ENCODE measurements at regions not wholly inside any gene's neighbourhood (a gene's known extent, or its start where the extent isn't known, plus 50 kb on each side); places are given as distances from the start of the nearest gene placed in this dataset.
"Not testable (repeated sequence)": the region's sequence is repeated elsewhere in the genome, so short reads cannot be mapped to it uniquely, and the experiment has no call there.

GRCh38 chr5:110846398-110847001 lies 107.7 kb downstream of the SLC25A46 start:
- DNase-seq (ENCODE audit: low read depth in 1 of 2, low spot score in 2 of 2) = no peak
- no peak overlapping the region for H3K27ac ChIP-seq
- no peaks in the 10 kb centered on the region for H3K27me3 ChIP-seq (replicated peaks)
- H3K36me3 ChIP-seq = no peaks in the 10 kb centered on the region
- no peaks in the 10 kb centered on the region for H3K9me3 ChIP-seq (replicated peaks)
- no peaks in the 10 kb centered on the region for H3K4me1 ChIP-seq (replicated peaks)
- no peak overlapping the region for H3K4me3 ChIP-seq

DNA sequence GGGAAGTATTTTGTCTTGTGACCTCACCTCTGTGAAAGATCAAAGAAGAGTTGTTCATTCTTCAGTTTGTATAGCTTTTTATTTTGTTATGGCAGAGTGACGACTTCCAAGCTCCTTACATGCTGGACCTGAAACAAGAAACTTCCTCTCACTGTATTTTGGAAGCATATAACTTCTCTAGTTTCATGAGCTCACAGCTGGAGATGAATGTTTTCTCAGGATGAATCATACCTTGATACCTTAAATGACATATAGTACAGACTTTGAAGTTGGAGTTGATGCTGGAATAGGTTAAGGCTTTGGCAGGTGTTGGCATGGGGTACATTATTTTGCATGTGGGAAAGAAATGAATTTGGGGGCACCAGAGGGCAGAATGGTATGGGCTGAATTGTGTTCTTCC lies 112.5 kb downstream of the SLC25A46 start:
- Histone ChIP-seq H3K4me1 (replicated peaks) (peaks cover 4% of the 10 kb centered on the region), H3K27ac (no peak overlapping the region), H3K36me3 (no peaks in the 10 kb centered on the region), H3K4me3 (no peak overlapping the region), H3K9me3 (replicated peaks) (no peaks in the 10 kb centered on the region), H3K27me3 (replicated peaks) (no peaks in the 10 kb centered on the region)
- no peak for DNase-seq (ENCODE audit: low read depth in 1 of 2, low spot score in 2 of 2)

- DNase-seq (ENCODE audit: low read depth in 1 of 2, low spot score in 2 of 2) = no peak
- Histone ChIP-seq H3K36me3 (no peaks in the 10 kb centered on the region), H3K4me3 (no peak overlapping the region), H3K27ac (no peak overlapping the region), H3K27me3 (replicated peaks) (no peaks in the 10 kb centered on the region), H3K9me3 (replicated peaks) (no peaks in the 10 kb centered on the region), H3K4me1 (replicated peaks) (peaks cover 4% of the 10 kb centered on the region)
These were observed 113.2 kb downstream of the SLC25A46 start for GRCh38 chr5:110852053-110852452.

GRCh38 chr5:110852541-110852940 lies 113.7 kb downstream of the SLC25A46 start:
- Histone ChIP-seq H3K27me3 (replicated peaks) (no peaks in the 10 kb centered on the region), H3K36me3 (no peaks in the 10 kb centered on the region), H3K9me3 (replicated peaks) (no peaks in the 10 kb centered on the region), H3K4me3 (no peak overlapping the region), H3K27ac (no peak overlapping the region), H3K4me1 (replicated peaks) (peaks cover 4% of the 10 kb centered on the region)
- no peak for DNase-seq (ENCODE audit: low read depth in 1 of 2, low spot score in 2 of 2)

GRCh38 chr5:110853267-110853666 lies 114.5 kb downstream of the SLC25A46 start:
- Histone ChIP-seq H3K9me3 (replicated peaks) (no peaks in the 10 kb centered on the region), H3K4me1 (replicated peaks) (peaks cover 4% of the 10 kb centered on the region), H3K4me3 (no peak overlapping the region), H3K27ac (no peak overlapping the region), H3K27me3 (replicated peaks) (no peaks in the 10 kb centered on the region), H3K36me3 (no peaks in the 10 kb centered on the region)
- DNase-seq (ENCODE audit: low read depth in 1 of 2, low spot score in 2 of 2) = no peak

DNA sequence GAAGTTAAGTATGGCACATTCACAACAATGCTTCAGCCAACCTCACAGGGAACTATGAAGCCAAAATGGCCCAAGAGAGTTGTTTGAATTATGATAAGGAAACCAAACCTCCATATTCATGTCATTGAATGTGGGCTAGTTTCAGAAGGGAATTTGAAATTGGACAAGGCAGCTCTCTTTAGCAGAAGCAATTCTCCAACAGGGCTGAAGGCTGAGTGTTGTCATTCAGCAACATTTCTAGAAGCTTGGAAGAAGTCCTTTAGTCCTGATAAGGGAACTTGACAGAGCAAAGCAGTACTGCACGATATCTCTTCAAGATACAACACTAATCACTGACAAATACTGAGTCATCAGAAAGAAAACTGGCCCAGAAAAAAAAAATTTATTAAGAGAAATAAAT lies 115.4 kb downstream of the SLC25A46 start:
- no peak overlapping the region for H3K27ac ChIP-seq
- H3K4me3 ChIP-seq = no peak overlapping the region
- no peaks in the 10 kb centered on the region for H3K27me3 ChIP-seq (replicated peaks)
- H3K9me3 ChIP-seq (replicated peaks) = no peaks in the 10 kb centered on the region
- H3K36me3 ChIP-seq = no peaks in the 10 kb centered on the region
- peaks cover 4% of the 10 kb centered on the region for H3K4me1 ChIP-seq (replicated peaks)
- DNase-seq (ENCODE audit: low read depth in 1 of 2, low spot score in 2 of 2) = no peak

DNA sequence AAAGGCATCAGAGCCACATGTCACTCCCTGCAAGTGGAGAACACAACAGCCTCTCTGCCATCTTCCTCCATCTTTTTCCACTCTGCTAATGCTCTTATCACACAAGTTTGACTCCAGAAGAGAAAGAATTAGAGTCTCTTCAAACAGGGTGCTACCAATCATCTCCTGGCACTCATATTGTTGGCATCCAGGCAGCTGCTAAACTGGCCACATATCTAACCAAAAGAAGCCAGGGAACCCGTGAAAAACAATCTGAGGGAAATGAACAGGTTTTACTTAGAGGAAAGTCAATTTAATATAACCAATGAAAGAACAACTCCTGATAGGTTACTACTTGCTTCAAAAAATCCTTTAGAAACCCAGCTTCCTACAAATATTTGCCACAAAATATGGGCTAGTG lies 117.2 kb downstream of the SLC25A46 start:
- peaks cover 4% of the 10 kb centered on the region for H3K4me1 ChIP-seq (replicated peaks)
- DNase-seq (ENCODE audit: low read depth in 1 of 2, low spot score in 2 of 2) = no peak
- no peaks in the 10 kb centered on the region for H3K9me3 ChIP-seq (replicated peaks)
- no peaks in the 10 kb centered on the region for H3K36me3 ChIP-seq
- H3K27me3 ChIP-seq (replicated peaks) = no peaks in the 10 kb centered on the region
- H3K4me3 ChIP-seq = no peak overlapping the region
- H3K27ac ChIP-seq = no peak overlapping the region

GRCh38 chr5:110865400-110866094 lies 126.7 kb downstream of the SLC25A46 start:
- Histone ChIP-seq H3K4me1 (replicated peaks) (no peaks in the 10 kb centered on the region), H3K27me3 (replicated peaks) (no peaks in the 10 kb centered on the region), H3K9me3 (replicated peaks) (no peaks in the 10 kb centered on the region), H3K36me3 (no peaks in the 10 kb centered on the region), H3K27ac (no peak overlapping the region), H3K4me3 (no peak overlapping the region)
- DNase-seq (ENCODE audit: low read depth in 1 of 2, low spot score in 2 of 2) = no peak

GRCh38 chr5:110869927-110870326 lies 131.1 kb downstream of the SLC25A46 start:
- H3K27ac ChIP-seq = no peak overlapping the region
- no peak for DNase-seq (ENCODE audit: low read depth in 1 of 2, low spot score in 2 of 2)
- H3K4me3 ChIP-seq = no peak overlapping the region
- no peaks in the 10 kb centered on the region for H3K27me3 ChIP-seq (replicated peaks)
- H3K4me1 ChIP-seq (replicated peaks) = no peaks in the 10 kb centered on the region
- H3K9me3 ChIP-seq (replicated peaks) = no peaks in the 10 kb centered on the region
- no peaks in the 10 kb centered on the region for H3K36me3 ChIP-seq

- Histone ChIP-seq H3K9me3 (replicated peaks) (no peaks in the 10 kb centered on the region), H3K4me3 (no peak overlapping the region), H3K27me3 (replicated peaks) (no peaks in the 10 kb centered on the region), H3K27ac (no peak overlapping the region), H3K4me1 (replicated peaks) (no peaks in the 10 kb centered on the region), H3K36me3 (no peaks in the 10 kb centered on the region)
- DNase-seq (ENCODE audit: low read depth in 1 of 2, low spot score in 2 of 2) = no peak
These were observed 133.4 kb downstream of the SLC25A46 start for GRCh38 chr5:110872200-110872599.

GRCh38 chr5:110872963-110873362 lies 134.2 kb downstream of the SLC25A46 start:
- H3K4me1 ChIP-seq (replicated peaks) = no peaks in the 10 kb centered on the region
- no peaks in the 10 kb centered on the region for H3K36me3 ChIP-seq
- no peak overlapping the region for H3K27ac ChIP-seq
- H3K27me3 ChIP-seq (replicated peaks) = no peaks in the 10 kb centered on the region
- no peak overlapping the region for H3K4me3 ChIP-seq
- no peak for DNase-seq (ENCODE audit: low read depth in 1 of 2, low spot score in 2 of 2)
- no peaks in the 10 kb centered on the region for H3K9me3 ChIP-seq (replicated peaks)

- no peak for DNase-seq (ENCODE audit: low read depth in 1 of 2, low spot score in 2 of 2)
- H3K27ac ChIP-seq = no peak overlapping the region
These were observed 135.1 kb downstream of the SLC25A46 start for GRCh38 chr5:110873773-110874437.

GRCh38 chr5:110875115-110875514 lies 136.3 kb downstream of the SLC25A46 start:
- not testable (repeated sequence) for H3K4me1 ChIP-seq (replicated peaks); H3K9me3 ChIP-seq (replicated peaks); H3K4me3 ChIP-seq; DNase-seq (ENCODE audit: low read depth in 1 of 2, low spot score in 2 of 2); H3K27ac ChIP-seq; H3K27me3 ChIP-seq (replicated peaks); H3K36me3 ChIP-seq

More at GRCh38 chr5:110873773-110874437, 135.1 kb downstream of the SLC25A46 start:
- H3K4me3 ChIP-seq = no peak overlapping the region
- H3K27me3 ChIP-seq (replicated peaks) = no peaks in the 10 kb centered on the region
- no peaks in the 10 kb centered on the region for H3K9me3 ChIP-seq (replicated peaks)
- no peaks in the 10 kb centered on the region for H3K4me1 ChIP-seq (replicated peaks)
- H3K36me3 ChIP-seq = no peaks in the 10 kb centered on the region

GRCh38 chr5:110878115-110878514 lies 139.3 kb downstream of the SLC25A46 start:
- Histone ChIP-seq H3K36me3 (no peaks in the 10 kb centered on the region), H3K27me3 (replicated peaks) (no peaks in the 10 kb centered on the region), H3K4me3 (no peak overlapping the region), H3K4me1 (replicated peaks) (no peaks in the 10 kb centered on the region), H3K9me3 (replicated peaks) (no peaks in the 10 kb centered on the region), H3K27ac (no peak overlapping the region)
- DNase-seq (ENCODE audit: low read depth in 1 of 2, low spot score in 2 of 2) = no peak
